ENCODE measurements at regions not wholly inside any gene's neighbourhood (a gene's known extent, or its start where the extent isn't known, plus 50 kb on each side); places are given as distances from the start of the nearest gene placed in this dataset.
"Not testable (repeated sequence)": the region's sequence is repeated elsewhere in the genome, so short reads cannot be mapped to it uniquely, and the experiment has no call there.

GRCh38 chr2:133624551-133624950 is 56.3 kb upstream of the NCKAP5 start:
- H3K4me1 Mint-ChIP-seq (ENCODE audit: low read depth in 2 of 2), result no peaks in the 10 kb centered on the region
- no peaks in the 10 kb centered on the region for H3K36me3 Mint-ChIP-seq

GRCh38 chr2:133627741-133628140 is 59.5 kb upstream of the NCKAP5 start:
- Mint-ChIP-seq H3K27me3 (no peaks in the 10 kb centered on the region), H3K4me3 (no peak overlapping the region), H3K36me3 (no peaks in the 10 kb centered on the region), H3K9me3 (peaks cover 7% of the 10 kb centered on the region), H3K4me1 (ENCODE audit: low read depth in 2 of 2) (no peaks in the 10 kb centered on the region), H3K27ac (no peak overlapping the region)
- ATAC-seq, result no peak
- DNase-seq (ENCODE audit: low spot score), result no peak

More at GRCh38 chr2:133624551-133624950, 56.3 kb upstream of the NCKAP5 start:
- no peak for DNase-seq (ENCODE audit: low spot score)
- H3K27me3 Mint-ChIP-seq, result no peaks in the 10 kb centered on the region
- H3K27ac Mint-ChIP-seq, result no peak overlapping the region
- no peak for ATAC-seq
- no peak overlapping the region for H3K4me3 Mint-ChIP-seq
- H3K9me3 Mint-ChIP-seq, result peaks cover 17% of the 10 kb centered on the region

DNA sequence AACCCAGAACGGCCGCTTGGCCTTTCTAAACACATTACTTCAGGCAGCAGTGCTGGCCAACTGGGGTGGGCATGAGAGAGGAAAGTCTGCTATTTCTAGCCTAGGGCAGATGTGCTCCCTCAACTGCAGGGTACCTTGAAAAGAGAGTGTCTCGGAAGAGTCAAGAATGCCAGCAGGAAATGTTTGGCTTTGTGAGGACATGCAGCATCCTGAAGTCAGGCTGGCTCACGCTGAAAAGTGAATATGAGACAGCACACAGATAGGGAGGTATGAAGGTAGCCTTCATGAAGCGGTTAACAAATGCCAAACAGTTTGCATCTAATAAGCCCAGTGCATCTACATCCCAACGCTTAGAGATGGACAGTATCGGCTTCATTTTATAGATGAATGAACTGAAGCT is 65.0 kb upstream of the NCKAP5 start:
- no peaks in the 10 kb centered on the region for H3K4me1 Mint-ChIP-seq (ENCODE audit: low read depth in 2 of 2)
- no peak overlapping the region for H3K27ac Mint-ChIP-seq
- no peaks in the 10 kb centered on the region for H3K27me3 Mint-ChIP-seq
- DNase-seq (ENCODE audit: low spot score), result no peak
- no peak for ATAC-seq
- no peaks in the 10 kb centered on the region for H3K36me3 Mint-ChIP-seq
- no peak overlapping the region for H3K4me3 Mint-ChIP-seq
- H3K9me3 Mint-ChIP-seq, result peaks cover 13% of the 10 kb centered on the region

GRCh38 chr2:133633881-133634409 is 65.7 kb upstream of the NCKAP5 start:
- ATAC-seq (no peak), DNase-seq (ENCODE audit: low spot score) (no peak)
- Mint-ChIP-seq H3K27ac (no peak overlapping the region), H3K36me3 (no peaks in the 10 kb centered on the region), H3K4me1 (ENCODE audit: low read depth in 2 of 2) (no peaks in the 10 kb centered on the region), H3K4me3 (no peak overlapping the region), H3K27me3 (no peaks in the 10 kb centered on the region), H3K9me3 (peaks cover 13% of the 10 kb centered on the region)

DNA sequence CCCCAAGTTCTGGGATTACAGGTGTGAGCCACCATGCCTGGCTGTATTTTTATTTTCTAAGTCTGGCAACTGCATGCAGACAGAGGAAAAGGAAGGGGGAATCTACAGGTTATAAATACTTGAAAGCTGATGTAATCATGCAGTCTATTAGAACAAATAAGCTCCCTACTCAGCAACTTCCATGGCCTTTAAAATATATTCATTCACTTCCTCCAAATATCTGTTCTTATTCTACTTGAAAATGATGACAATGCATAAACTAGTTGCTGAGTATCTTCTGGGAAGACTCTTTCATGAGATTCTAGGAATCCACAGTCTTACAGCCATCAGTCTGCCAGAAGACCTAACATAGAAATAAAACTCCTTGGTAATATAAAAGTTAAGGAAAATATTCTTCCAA is 66.9 kb upstream of the NCKAP5 start:
- no peaks in the 10 kb centered on the region for H3K27me3 Mint-ChIP-seq
- no peaks in the 10 kb centered on the region for H3K4me1 Mint-ChIP-seq (ENCODE audit: low read depth in 2 of 2)
- H3K9me3 Mint-ChIP-seq, result peaks cover 13% of the 10 kb centered on the region
- no peaks in the 10 kb centered on the region for H3K36me3 Mint-ChIP-seq
- ATAC-seq (no peak), DNase-seq (ENCODE audit: low spot score) (no peak)
- no peak overlapping the region for H3K27ac Mint-ChIP-seq
- no peak overlapping the region for H3K4me3 Mint-ChIP-seq

DNA sequence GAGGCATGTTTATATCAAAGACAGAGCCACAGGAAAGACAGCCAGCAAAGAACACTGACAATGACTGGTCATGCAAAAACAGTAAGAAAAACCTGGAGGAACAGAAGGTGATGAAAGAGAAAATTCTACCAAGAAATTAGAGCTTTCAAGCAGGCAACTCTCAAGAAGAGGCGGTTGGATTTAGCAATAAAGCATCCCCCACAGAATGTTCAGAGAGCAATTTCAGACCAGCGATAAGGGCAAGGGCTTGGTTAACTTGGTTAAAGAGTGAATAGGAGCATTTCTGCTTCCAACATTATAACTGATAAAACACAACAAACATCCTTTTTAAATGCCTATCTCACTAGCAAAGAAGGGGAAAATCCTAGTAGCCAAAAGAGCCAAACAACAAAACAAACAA is 68.0 kb upstream of the NCKAP5 start:
- DNase-seq (ENCODE audit: low spot score), result no peak
- no peak for ATAC-seq
- Mint-ChIP-seq H3K9me3 (peaks cover 13% of the 10 kb centered on the region), H3K27ac (no peak overlapping the region), H3K4me1 (ENCODE audit: low read depth in 2 of 2) (no peaks in the 10 kb centered on the region), H3K4me3 (no peak overlapping the region), H3K27me3 (no peaks in the 10 kb centered on the region), H3K36me3 (no peaks in the 10 kb centered on the region)

- no peak for DNase-seq (ENCODE audit: low spot score)
- no peak overlapping the region for H3K4me3 Mint-ChIP-seq
- no peak for ATAC-seq
- no peaks in the 10 kb centered on the region for H3K4me1 Mint-ChIP-seq (ENCODE audit: low read depth in 2 of 2)
- H3K9me3 Mint-ChIP-seq, result peaks cover 13% of the 10 kb centered on the region
- no peak overlapping the region for H3K27ac Mint-ChIP-seq
- H3K36me3 Mint-ChIP-seq, result no peaks in the 10 kb centered on the region
- H3K27me3 Mint-ChIP-seq, result no peaks in the 10 kb centered on the region
Measured at GRCh38 chr2:133640103-133640502, 71.8 kb upstream of the NCKAP5 start.

DNA sequence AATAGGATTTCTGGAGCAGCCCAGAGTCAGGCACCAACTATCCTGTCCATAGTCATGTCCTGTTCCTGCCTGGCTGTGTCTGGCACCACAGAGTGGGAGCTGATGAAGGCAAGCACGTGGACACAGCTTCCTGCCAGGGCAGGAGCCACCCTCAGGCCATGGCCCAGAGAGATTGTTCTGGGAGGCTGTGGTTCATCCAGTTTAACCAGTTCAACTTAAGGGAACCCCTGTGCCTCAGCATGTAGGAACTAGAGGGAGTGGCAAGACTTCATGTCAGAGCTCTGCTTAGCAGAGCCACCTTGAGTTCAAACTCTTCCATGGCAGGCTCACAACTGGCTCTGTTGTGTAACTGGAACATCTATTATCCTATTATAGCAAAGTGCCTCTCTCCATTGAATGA is 73.2 kb upstream of the NCKAP5 start:
- DNase-seq (ENCODE audit: low spot score) (no peak), ATAC-seq (no peak)
- H3K4me1 Mint-ChIP-seq (ENCODE audit: low read depth in 2 of 2), result no peaks in the 10 kb centered on the region
- H3K27me3 Mint-ChIP-seq, result no peaks in the 10 kb centered on the region
- no peaks in the 10 kb centered on the region for H3K36me3 Mint-ChIP-seq
- H3K27ac Mint-ChIP-seq, result no peak overlapping the region
- no peak overlapping the region for H3K4me3 Mint-ChIP-seq
- peaks cover 3% of the 10 kb centered on the region for H3K9me3 Mint-ChIP-seq

- H3K36me3 Mint-ChIP-seq, result no peaks in the 10 kb centered on the region
- no peak overlapping the region for H3K27ac Mint-ChIP-seq
- DNase-seq (ENCODE audit: low spot score) (no peak), ATAC-seq (no peak)
- H3K4me1 Mint-ChIP-seq (ENCODE audit: low read depth in 2 of 2), result no peaks in the 10 kb centered on the region
- peaks cover 6% of the 10 kb centered on the region for H3K9me3 Mint-ChIP-seq
- no peak overlapping the region for H3K4me3 Mint-ChIP-seq
- no peaks in the 10 kb centered on the region for H3K27me3 Mint-ChIP-seq
Measured at GRCh38 chr2:133641942-133642725, 73.9 kb upstream of the NCKAP5 start.

DNA sequence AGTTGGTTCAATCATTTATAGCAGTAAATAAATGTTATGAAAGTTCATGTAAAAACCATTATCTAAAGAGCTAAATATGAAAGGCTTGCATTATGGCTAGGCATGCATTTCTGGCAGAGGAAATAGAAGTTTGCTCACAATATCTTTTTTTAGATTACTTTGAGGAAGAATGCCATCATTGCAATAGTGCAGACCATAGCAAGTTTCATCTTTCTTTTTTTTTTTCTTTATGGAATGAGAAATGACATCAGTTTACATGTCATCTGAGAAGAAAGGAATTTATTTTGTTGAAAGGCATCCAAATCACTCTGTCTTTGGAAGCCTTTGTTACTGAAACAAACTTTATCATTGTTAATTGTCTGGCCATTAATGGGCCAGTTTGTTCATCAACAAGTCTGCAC is 74.5 kb upstream of the NCKAP5 start:
- DNase-seq (ENCODE audit: low spot score), result no peak
- no peaks in the 10 kb centered on the region for H3K36me3 Mint-ChIP-seq
- no peak for ATAC-seq
- no peaks in the 10 kb centered on the region for H3K4me1 Mint-ChIP-seq (ENCODE audit: low read depth in 2 of 2)
- no peak overlapping the region for H3K27ac Mint-ChIP-seq
- no peak overlapping the region for H3K4me3 Mint-ChIP-seq
- no peaks in the 10 kb centered on the region for H3K27me3 Mint-ChIP-seq
- peaks cover 11% of the 10 kb centered on the region for H3K9me3 Mint-ChIP-seq

DNA sequence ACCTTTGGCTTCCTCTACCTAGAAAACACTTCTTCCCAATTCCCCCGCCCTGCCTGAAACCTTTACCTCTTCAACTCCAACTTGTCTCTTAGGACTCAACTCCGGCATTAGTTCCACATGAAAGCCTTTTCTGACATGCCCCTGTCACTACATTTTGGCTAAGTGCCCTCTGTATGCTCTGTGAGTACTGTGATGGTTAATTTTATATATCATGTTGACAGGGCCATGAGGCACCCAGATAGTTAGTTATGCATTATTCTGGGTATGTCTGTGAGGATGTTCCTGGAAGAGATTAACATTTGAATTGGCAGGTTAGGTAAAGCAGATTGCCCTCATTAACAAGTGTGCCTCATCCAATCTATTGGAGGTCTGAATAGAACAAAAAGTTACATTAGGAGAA is 75.6 kb upstream of the NCKAP5 start:
- Mint-ChIP-seq H3K27ac (no peak overlapping the region), H3K4me1 (ENCODE audit: low read depth in 2 of 2) (no peaks in the 10 kb centered on the region), H3K4me3 (no peak overlapping the region), H3K36me3 (no peaks in the 10 kb centered on the region), H3K9me3 (peaks cover 11% of the 10 kb centered on the region), H3K27me3 (no peaks in the 10 kb centered on the region)
- ATAC-seq (no peak), DNase-seq (ENCODE audit: low spot score) (no peak)

DNA sequence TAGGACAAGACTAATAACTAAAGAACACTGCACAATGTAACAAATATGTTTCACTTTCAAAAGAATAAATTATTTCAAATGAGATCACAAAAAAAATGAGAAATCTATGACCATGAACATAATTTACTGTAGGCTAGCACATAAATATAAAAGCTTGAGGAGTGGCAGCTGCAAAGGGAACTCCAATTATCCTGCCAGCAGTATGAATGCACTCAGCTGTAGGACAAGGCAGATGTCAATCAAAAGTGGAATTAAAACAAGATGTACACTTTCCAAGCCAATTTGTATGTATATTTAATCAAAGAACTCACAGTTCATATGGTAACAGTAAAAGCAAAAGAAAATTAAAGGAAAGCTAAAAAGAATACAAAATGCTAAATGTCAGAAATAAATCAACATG is 76.6 kb upstream of the NCKAP5 start:
- H3K4me1 Mint-ChIP-seq (ENCODE audit: low read depth in 2 of 2), result no peaks in the 10 kb centered on the region
- H3K27ac Mint-ChIP-seq, result no peak overlapping the region
- no peak for ATAC-seq
- H3K9me3 Mint-ChIP-seq, result peaks cover 13% of the 10 kb centered on the region
- DNase-seq (ENCODE audit: low spot score), result no peak
- no peaks in the 10 kb centered on the region for H3K27me3 Mint-ChIP-seq
- H3K36me3 Mint-ChIP-seq, result no peaks in the 10 kb centered on the region
- no peak overlapping the region for H3K4me3 Mint-ChIP-seq

DNA sequence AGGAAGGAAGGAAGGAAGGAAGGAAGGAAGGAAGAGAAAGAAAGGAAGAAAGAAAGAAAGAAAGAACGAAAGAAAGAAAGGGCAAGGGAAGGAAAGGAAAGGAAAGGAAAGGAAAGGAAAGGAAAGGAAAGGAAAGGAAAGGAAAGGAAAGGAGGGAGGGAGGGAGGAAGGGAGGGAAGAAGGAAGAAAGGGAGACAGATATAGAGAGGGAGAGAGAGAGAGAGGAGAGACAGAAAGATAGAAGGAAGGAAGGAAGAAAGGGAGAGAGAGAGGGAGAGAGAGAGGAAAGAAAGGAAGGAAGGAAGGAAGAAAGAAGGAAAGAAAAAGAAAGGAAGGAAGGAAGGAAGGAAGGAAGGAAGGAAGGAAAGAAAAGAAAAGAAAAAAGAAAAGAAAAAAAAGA is 79.1 kb upstream of the NCKAP5 start:
- ATAC-seq; H3K4me1 Mint-ChIP-seq (ENCODE audit: low read depth in 2 of 2); H3K4me3 Mint-ChIP-seq; H3K27me3 Mint-ChIP-seq; H3K36me3 Mint-ChIP-seq; H3K27ac Mint-ChIP-seq; DNase-seq (ENCODE audit: low spot score): not testable (repeated sequence)
- peaks cover 14% of the 10 kb centered on the region for H3K9me3 Mint-ChIP-seq

DNA sequence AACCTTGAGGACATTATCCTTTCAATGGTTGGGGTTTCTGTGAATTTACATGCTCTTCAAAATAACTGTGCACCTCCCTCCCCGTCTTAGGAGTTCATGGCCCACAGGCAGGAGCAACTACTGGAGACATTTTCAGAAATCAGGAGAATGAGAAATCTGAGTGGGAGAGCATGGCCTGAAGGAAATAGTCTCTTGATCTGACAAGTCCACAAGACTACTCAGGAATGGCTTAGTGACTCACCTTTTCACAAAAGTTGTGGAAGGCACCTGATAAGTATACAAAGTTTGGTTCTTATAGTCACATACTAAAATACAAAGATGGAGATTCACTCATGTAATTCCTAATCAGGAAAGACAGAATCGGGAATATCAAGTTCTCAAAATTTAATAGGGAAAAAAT is 83.6 kb upstream of the NCKAP5 start:
- Mint-ChIP-seq H3K9me3 (peaks cover 17% of the 10 kb centered on the region), H3K27ac (no peak overlapping the region), H3K4me1 (ENCODE audit: low read depth in 2 of 2) (no peaks in the 10 kb centered on the region), H3K36me3 (no peaks in the 10 kb centered on the region), H3K4me3 (no peak overlapping the region), H3K27me3 (no peaks in the 10 kb centered on the region)
- ATAC-seq (no peak), DNase-seq (ENCODE audit: low spot score) (no peak)

- ATAC-seq (no peak), DNase-seq (ENCODE audit: low spot score) (no peak)
- Mint-ChIP-seq H3K4me3 (no peak overlapping the region), H3K4me1 (ENCODE audit: low read depth in 2 of 2) (no peaks in the 10 kb centered on the region), H3K36me3 (no peaks in the 10 kb centered on the region), H3K9me3 (peaks cover 12% of the 10 kb centered on the region), H3K27me3 (no peaks in the 10 kb centered on the region), H3K27ac (no peak overlapping the region)
Measured at GRCh38 chr2:133652398-133652797, 84.1 kb upstream of the NCKAP5 start.
